Lower lobe of right lung (tissue), 2 donors: ENCODE measurements at regions not wholly inside any gene's neighbourhood (a gene's known extent, or its start where the extent isn't known, plus 50 kb on each side); places are given as distances from the start of the nearest gene placed in this dataset.

Experiments used
- ATAC-seq, 2 donors: fragments of 200-7000 bp; cut with Tn5 transposase; one replicate each; pipeline ENCODE4 v1.9.1; 2020 to 2022; ENCODE audit warnings: mild to moderate bottlenecking in 2 of 2, moderate library complexity in 2 of 2
- DNase-seq: peaks from one replicate; pipeline ENCODE4 v3.0.0-alpha.2; 2020
- H3K27ac ChIP-seq: fragments of 200-600 bp; one replicate; pipeline ENCODE4 v1.8.0; 2022
- H3K27me3 ChIP-seq: fragments of 200-600 bp; one replicate; pipeline ENCODE4 v1.8.0; 2022; ENCODE audit warnings: low read depth
- H3K36me3 ChIP-seq: fragments of 200-600 bp; one replicate; pipeline ENCODE4 v1.8.0; 2022; ENCODE audit warnings: mild to moderate bottlenecking
- H3K4me1 ChIP-seq: fragments of 200-600 bp; one replicate; pipeline ENCODE4 v1.8.0; 2022
- H3K4me3 ChIP-seq: fragments of 200-600 bp; one replicate; pipeline ENCODE4 v1.8.0; 2022; ENCODE audit warnings: mild to moderate bottlenecking
- H3K9me3 ChIP-seq: fragments of 200-600 bp; one replicate; pipeline ENCODE4 v1.8.0; 2022
- CTCF ChIP-seq: fragments of 200-600 bp; IDR thresholded peaks from one replicate; pipeline ENCODE4 v1.8.0; 2022; ENCODE audit warnings: antibody characterized with exemption, mild to moderate bottlenecking
- intact Hi-C: fragments of 100-400 bp; cut with DNase I; formaldehyde crosslinking; loops from one replicate; pipeline ENCODE4 v1.11.0; 2022
- donor health status: DM: no; HTN: yes; CAD: no; lungs with severe emphysema.

GRCh38 chrY:15457682-15458081 lies 933.4 kb downstream of the NLGN4Y start:
- Histone ChIP-seq H3K4me3 (no peak overlapping the region), H3K27me3 (no peaks in the 10 kb centered on the region), H3K36me3 (no peaks in the 10 kb centered on the region), H3K9me3 (no peaks in the 10 kb centered on the region), H3K4me1 (no peaks in the 10 kb centered on the region), H3K27ac (no peak overlapping the region)
- DNase-seq = no peak
- intact Hi-C loops = no loop called here
- TF ChIP-seq CTCF = no peak
- no peak for ATAC-seq

- Histone ChIP-seq H3K4me1 (no peaks in the 10 kb centered on the region), H3K27me3 (no peaks in the 10 kb centered on the region), H3K27ac (no peak overlapping the region), H3K36me3 (no peaks in the 10 kb centered on the region), H3K9me3 (no peaks in the 10 kb centered on the region), H3K4me3 (no peak overlapping the region)
- no peak for TF ChIP-seq CTCF
- no peak for DNase-seq
- no peak for ATAC-seq
- intact Hi-C loops = no loop called here
Observed at GRCh38 chrY:15458426-15458825, 934.1 kb downstream of the NLGN4Y start.

- ATAC-seq = no peak
- intact Hi-C loops = no loop called here
- H3K27ac ChIP-seq = no peak overlapping the region
Observed at GRCh38 chrY:15465880-15466279, 941.6 kb downstream of the NLGN4Y start.

GRCh38 chrY:15466891-15467290 lies 942.6 kb downstream of the NLGN4Y start:
- Histone ChIP-seq H3K9me3 (no peaks in the 10 kb centered on the region), H3K4me1 (no peaks in the 10 kb centered on the region), H3K27me3 (no peaks in the 10 kb centered on the region), H3K27ac (no peak overlapping the region), H3K36me3 (no peaks in the 10 kb centered on the region), H3K4me3 (no peak overlapping the region)
- TF ChIP-seq CTCF = no peak
- ATAC-seq (no peak), DNase-seq (no peak)
- intact Hi-C loops = no loop called here

More at GRCh38 chrY:15465880-15466279, 941.6 kb downstream of the NLGN4Y start:
- no peak for TF ChIP-seq CTCF
- Histone ChIP-seq H3K9me3 (no peaks in the 10 kb centered on the region), H3K4me3 (no peak overlapping the region), H3K4me1 (no peaks in the 10 kb centered on the region), H3K36me3 (no peaks in the 10 kb centered on the region), H3K27me3 (no peaks in the 10 kb centered on the region)
- DNase-seq = no peak

- no peak for TF ChIP-seq CTCF
- no peak overlapping the region for H3K27ac ChIP-seq
- DNase-seq (no peak), ATAC-seq (no peak)
- no peaks in the 10 kb centered on the region for H3K4me1 ChIP-seq
- H3K27me3 ChIP-seq = no peaks in the 10 kb centered on the region
- H3K9me3 ChIP-seq = no peaks in the 10 kb centered on the region
- intact Hi-C loops = no loop called here
- no peaks in the 10 kb centered on the region for H3K36me3 ChIP-seq
- no peak overlapping the region for H3K4me3 ChIP-seq
Observed at GRCh38 chrY:15468091-15468490, 943.8 kb downstream of the NLGN4Y start.

- no peaks in the 10 kb centered on the region for H3K27me3 ChIP-seq
- ATAC-seq (no peak), DNase-seq (no peak)
- intact Hi-C loops = no loop called here
- H3K9me3 ChIP-seq = no peaks in the 10 kb centered on the region
- H3K4me3 ChIP-seq = no peak overlapping the region
- TF ChIP-seq CTCF = no peak
- no peak overlapping the region for H3K27ac ChIP-seq
- H3K4me1 ChIP-seq = no peaks in the 10 kb centered on the region
- H3K36me3 ChIP-seq = no peaks in the 10 kb centered on the region
Observed at GRCh38 chrY:15471371-15471770, 947.0 kb downstream of the NLGN4Y start.
